Sigmoid colon (tissue), 4 donors: ENCODE measurements at regions not wholly inside any gene's neighbourhood (a gene's known extent, or its start where the extent isn't known, plus 50 kb on each side); places are given as distances from the start of the nearest gene placed in this dataset.

Experiments used
- CTCF ChIP-seq, 4 experiments: fragments of 450-650 bp in 3 of 4; fragments of 200-600 bp in 1 of 4; IDR thresholded peaks; one replicate each; pipeline ENCODE4 v1.5.1; 2016 to 2019; ENCODE audit warnings: antibody characterized with exemption in 4 of 4, mild to moderate bottlenecking in 3 of 4, moderate library complexity in 2 of 4
- EP300 ChIP-seq, 4 donors: sonication (generic); formaldehyde crosslinking; IDR thresholded peaks; one replicate each; pipeline ENCODE4 v1.6.1; 2017; ENCODE audit warnings: antibody characterized with exemption in 4 of 4
- POLR2A ChIP-seq, 2 donors: fragments of 450-650 bp; IDR thresholded peaks; one replicate each; pipeline ENCODE4 v1.6.1; 2016; ENCODE audit warnings: antibody characterized with exemption in 2 of 2, mild to moderate bottlenecking in 2 of 2, moderate library complexity in 2 of 2

GRCh38 chr13:84653915-84654534 is 771.8 kb upstream of the SLITRK1 start:
- no peak for TF ChIP-seq POLR2A (IDR thresholded peaks at IDR 0.05)
- no peak for TF ChIP-seq EP300 (IDR thresholded peaks at IDR 0.05)
- no peak for TF ChIP-seq CTCF (IDR thresholded peaks at IDR 0.05)
